ENCODE measurements at regions not wholly inside any gene's neighbourhood (a gene's known extent, or its start where the extent isn't known, plus 50 kb on each side); places are given as distances from the start of the nearest gene placed in this dataset.

- no peak for DNase-seq
Measured at GRCh38 chr2:42886921-42887320, 94.5 kb upstream of the HAAO start.

DNA sequence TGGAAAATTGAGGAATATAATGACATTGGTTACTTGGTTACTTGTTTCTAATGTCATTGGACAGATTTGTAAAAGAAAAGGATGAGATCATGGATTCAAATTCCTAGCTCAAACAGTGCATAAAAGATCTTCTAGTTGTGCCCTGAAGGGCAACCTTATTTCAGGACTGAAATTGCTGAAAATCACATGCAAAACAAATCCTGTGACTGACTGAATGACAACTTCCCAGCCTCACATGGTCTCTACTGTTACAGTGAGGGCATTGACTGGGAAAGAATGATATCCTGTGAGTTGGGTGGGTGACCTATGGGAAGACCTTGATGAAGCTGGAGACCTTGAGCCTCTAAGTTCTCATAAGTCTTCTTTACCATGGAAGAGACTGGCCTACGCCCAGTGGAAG is 90.4 kb upstream of the HAAO start:
- no peak for DNase-seq

GRCh38 chr2:42881732-42882131 is 89.3 kb upstream of the HAAO start:
- DNase-seq = no peak

GRCh38 chr2:42880738-42881690 is 88.6 kb upstream of the HAAO start:
- DNase-seq = no peak

- no peak for DNase-seq
Measured at GRCh38 chr2:42879913-42880737, 87.7 kb upstream of the HAAO start.

DNA sequence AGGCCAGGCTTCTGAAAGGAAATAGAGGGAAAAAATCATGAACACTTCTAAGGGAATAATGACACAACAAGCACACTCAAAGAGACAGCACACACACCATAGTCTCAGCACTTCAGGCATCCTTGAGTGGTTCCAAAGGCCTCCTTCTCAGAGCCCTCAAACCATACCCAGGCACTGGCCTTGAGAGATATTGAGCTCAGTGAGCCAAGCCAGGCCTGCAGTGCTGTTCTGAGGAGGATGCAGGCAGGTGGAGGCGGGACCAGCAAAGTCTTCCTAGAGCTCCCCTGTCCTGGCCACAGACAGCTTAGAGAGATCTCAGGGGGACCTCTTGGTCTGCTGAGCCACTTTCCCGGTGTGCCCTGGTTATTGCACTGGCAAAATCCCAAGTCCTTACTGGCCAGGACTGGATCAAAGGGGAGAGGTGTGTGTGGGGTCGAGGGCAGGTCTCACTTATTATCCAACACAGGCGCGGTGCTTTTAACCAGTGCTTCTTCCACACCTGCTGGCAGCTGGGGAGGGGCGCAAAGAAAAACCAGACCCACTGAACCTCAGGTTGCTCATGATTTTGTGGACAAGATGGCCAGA is 86.8 kb upstream of the HAAO start:
- no peak for DNase-seq

- peak; percentile 10 for DNase-seq
Measured at GRCh38 chr2:42878581-42878980, 86.2 kb upstream of the HAAO start.

- no peak for DNase-seq
Measured at GRCh38 chr2:42877936-42878335, 85.6 kb upstream of the HAAO start.

GRCh38 chr2:42877511-42877910 is 85.1 kb upstream of the HAAO start:
- no peak for DNase-seq

DNA sequence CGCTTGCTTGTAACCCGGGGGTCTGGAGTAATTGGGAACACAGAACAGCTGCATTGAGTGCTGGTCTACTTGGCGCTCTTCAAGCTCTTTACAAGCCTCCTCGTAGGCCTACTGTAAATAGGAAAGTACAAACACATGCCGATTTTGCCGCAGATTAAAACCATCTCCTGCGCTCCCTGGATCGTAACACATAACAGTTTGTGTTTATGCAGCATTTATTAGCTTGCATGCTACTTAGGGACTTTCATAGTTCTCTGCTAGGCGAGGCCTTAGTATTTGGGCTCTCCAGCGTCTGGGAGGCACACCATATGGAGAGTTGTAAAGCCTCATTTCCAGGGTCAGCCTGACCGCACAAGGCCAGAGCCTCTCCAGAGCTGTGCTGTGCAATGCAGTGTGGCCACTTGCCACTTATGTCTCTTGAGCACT is 84.0 kb upstream of the HAAO start:
- no peak for DNase-seq

GRCh38 chr2:42875880-42876279 is 83.5 kb upstream of the HAAO start:
- DNase-seq = no peak

DNA sequence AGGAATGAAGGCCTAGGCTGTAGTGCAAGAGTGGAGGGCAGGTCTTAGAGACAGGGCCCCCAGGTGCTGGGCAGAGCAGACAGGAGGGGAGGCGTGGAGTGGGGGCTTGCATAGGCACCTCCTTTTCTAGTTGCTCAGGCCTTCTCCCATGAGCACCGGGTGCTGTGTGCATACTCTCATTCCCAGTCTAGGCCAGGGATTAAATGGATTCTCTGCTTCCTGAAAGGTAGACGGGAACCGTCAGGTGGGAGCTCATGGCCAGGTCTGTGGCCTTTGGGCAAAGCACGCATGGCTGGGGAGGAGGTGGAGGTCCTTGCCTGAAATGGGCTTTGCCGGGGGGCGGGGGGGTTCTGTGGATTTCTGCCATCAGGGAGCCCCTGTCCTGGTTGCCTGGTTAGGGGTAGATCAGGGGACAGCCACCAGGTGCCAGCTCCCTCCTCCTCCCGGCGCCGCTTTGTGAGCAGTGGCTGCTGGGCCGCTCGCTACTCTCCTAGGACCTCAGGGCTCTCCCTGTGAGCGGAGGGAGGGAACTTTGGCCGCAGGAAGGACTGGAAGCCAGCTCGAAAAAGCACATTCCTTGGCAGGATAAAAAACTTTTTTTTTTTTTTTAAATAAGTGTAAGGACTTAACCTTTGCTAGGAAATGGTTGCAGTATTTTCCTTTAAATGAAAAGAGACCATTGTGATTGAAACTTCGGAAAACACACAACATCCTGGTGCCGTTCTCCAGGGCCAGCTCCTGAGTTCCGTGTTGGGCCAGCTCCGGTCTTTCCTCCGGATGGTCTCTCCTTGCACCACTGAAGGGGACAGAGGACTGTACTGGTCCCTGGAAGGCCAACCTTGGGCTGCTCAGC is 82.8 kb upstream of the HAAO start:
- no peak for DNase-seq

- no peak for DNase-seq
Measured at GRCh38 chr2:42872721-42873120, 80.3 kb upstream of the HAAO start.

GRCh38 chr2:42871372-42871771 is 79.0 kb upstream of the HAAO start:
- no peak for DNase-seq

DNA sequence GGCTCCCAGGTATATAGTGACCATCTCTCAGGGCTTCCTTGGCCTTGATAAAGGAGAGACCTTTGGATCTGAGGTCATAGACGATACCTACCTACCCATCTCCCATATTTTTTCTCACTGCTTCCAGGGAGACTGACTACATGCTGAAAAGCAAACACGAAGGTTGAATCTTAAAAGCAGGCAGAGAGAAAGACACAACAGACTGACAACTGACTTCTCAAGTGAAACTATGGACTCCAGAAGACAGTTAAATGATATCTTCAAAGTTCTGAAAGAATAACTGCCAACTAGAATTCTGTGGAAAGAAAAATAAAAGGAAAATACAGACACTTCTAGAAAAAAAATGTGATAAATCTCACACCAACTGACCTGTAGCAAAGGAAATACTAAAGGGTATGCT is 76.5 kb upstream of the HAAO start:
- DNase-seq = no peak

GRCh38 chr2:42868096-42868495 is 75.7 kb upstream of the HAAO start:
- DNase-seq = no peak

GRCh38 chr2:42867093-42868065 is 75.0 kb upstream of the HAAO start:
- DNase-seq = no peak

- no peak for DNase-seq
Measured at GRCh38 chr2:42865884-42866881, 73.8 kb upstream of the HAAO start.

DNA sequence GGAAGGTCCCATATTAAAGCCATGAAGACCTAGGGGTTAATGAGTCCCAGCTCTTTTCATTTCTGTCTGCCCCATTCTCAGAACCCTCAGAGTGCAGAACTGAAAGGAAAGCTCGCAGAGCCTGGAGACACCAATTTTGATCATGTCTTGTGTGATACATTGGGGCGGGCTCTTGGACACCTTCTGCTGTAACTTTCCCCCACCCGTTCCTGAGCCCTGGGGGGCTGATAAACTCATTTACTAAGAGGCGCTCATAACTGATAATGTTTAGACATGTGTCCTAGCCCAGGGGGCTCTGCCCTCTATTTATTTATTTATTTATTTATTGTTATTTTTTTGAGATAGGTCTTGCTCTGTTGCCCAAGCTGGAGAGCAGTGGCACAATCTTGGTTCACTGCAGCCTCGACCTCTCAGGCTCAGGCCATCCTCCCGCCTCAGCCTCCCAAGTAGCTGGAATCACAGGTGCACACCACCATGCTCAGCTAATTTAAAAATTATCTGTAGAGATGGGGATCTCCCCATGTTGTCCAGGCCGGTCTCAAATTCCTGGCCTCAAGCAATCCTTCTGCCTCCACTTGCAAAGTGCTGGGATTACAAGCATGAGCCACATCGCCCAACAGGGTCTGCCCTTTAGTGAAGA is 72.4 kb upstream of the HAAO start:
- DNase-seq = no peak

DNA sequence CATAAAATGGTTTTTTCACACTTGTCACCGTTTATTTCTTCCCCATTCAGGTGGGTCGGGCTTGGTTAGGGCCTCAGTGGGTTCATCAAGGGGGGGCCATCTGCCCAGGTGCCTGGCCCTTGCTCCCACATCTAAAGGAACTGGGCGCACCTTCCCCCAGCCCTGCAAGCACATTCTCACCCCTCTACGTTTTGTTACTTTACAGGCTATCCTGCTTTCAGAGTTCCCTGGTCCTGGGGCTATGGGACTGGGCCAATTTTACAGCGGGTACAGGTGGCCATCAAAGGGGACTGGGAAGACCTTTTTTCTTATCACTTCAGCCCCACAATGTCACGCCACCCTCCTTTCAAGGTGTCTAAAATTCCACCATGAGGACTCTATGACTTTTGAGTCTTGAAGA is 71.8 kb upstream of the HAAO start:
- DNase-seq = no peak

Measured in activated CD4-positive, alpha-beta T cell treated with anti-CD3 and anti-CD28 coated beads, Interleukin-2, amount 50 U/mL, for 16 hours (primary cell).